Activated CD4-positive, alpha-beta memory T cell treated with anti-CD3 and anti-CD28 coated beads, Interleukin-2, amount 10 ng/mL, durations not matched to agents 7 days and 5 days (primary cell): ENCODE measurements at regions not wholly inside any gene's neighbourhood (a gene's known extent, or its start where the extent isn't known, plus 50 kb on each side); places are given as distances from the start of the nearest gene placed in this dataset.
"Not testable (repeated sequence)": the region's sequence is repeated elsewhere in the genome, so short reads cannot be mapped to it uniquely, and the experiment has no call there.

Experiments
- CTCF ChIA-PET: fragments of 350-600 bp; sonication (Branson Sonifier 250); formaldehyde crosslinking; loops from one replicate; lab custom pipeline; 2021; ENCODE audit warnings: antibody characterized with exemption, inconsistent platforms; lab: Charles Lee
- POLR2A ChIA-PET: fragments of 350-600 bp; sonication (Branson Sonifier 250); formaldehyde crosslinking; loops from one replicate; lab custom pipeline; 2021; ENCODE audit warnings: antibody characterized with exemption; lab: Charles Lee
- DNase-seq: peaks from one replicate; pipeline ENCODE4 v3.0.0-alpha.2; 2020
- H3K27ac Mint-ChIP-seq: one replicate; pipeline ENCODE4 v1.8.0; 2021; ENCODE audit warnings: mild to moderate bottlenecking, mixed read lengths
- H3K27me3 Mint-ChIP-seq: one replicate; pipeline ENCODE4 v1.8.0; 2021; ENCODE audit warnings: mixed read lengths
- H3K36me3 Mint-ChIP-seq: one replicate; pipeline ENCODE4 v1.8.0; 2021; ENCODE audit warnings: low read depth, mixed read lengths
- H3K4me1 Mint-ChIP-seq: one replicate; pipeline ENCODE4 v1.8.0; 2021; ENCODE audit warnings: mixed read lengths
- H3K4me3 Mint-ChIP-seq: one replicate; pipeline ENCODE4 v1.8.0; 2021; ENCODE audit warnings: mild to moderate bottlenecking, mixed read lengths
- H3K9me3 Mint-ChIP-seq: one replicate; pipeline ENCODE4 v1.8.0; 2021; ENCODE audit warnings: mixed read lengths

GRCh38 chr3:157914882-157915281 is 191.3 kb downstream of the SHOX2 start:
- CTCF ChIA-PET, result no interaction called here
- no peaks in the 10 kb centered on the region for H3K4me1 Mint-ChIP-seq

GRCh38 chr3:157913741-157914150 is 192.5 kb downstream of the SHOX2 start:
- CTCF ChIA-PET, result no interaction called here

More at GRCh38 chr3:157914882-157915281, 191.3 kb downstream of the SHOX2 start:
- no peak overlapping the region for H3K27ac Mint-ChIP-seq
- H3K27me3 Mint-ChIP-seq, result no peaks in the 10 kb centered on the region
- DNase-seq, result no peak
- POLR2A ChIA-PET, result no interaction called here
- no peaks in the 10 kb centered on the region for H3K9me3 Mint-ChIP-seq
- no peaks in the 10 kb centered on the region for H3K36me3 Mint-ChIP-seq
- no peak overlapping the region for H3K4me3 Mint-ChIP-seq

GRCh38 chr3:157912514-157913451 is 193.4 kb downstream of the SHOX2 start:
- POLR2A ChIA-PET, result no interaction called here
- H3K36me3 Mint-ChIP-seq, result no peaks in the 10 kb centered on the region
- no peaks in the 10 kb centered on the region for H3K27me3 Mint-ChIP-seq
- CTCF ChIA-PET, result no interaction called here
- no peaks in the 10 kb centered on the region for H3K4me1 Mint-ChIP-seq
- H3K9me3 Mint-ChIP-seq, result no peaks in the 10 kb centered on the region
- no peak for DNase-seq
- no peak overlapping the region for H3K4me3 Mint-ChIP-seq
- no peak overlapping the region for H3K27ac Mint-ChIP-seq

More at GRCh38 chr3:157913741-157914150, 192.5 kb downstream of the SHOX2 start:
- H3K36me3 Mint-ChIP-seq, result no peaks in the 10 kb centered on the region
- no peaks in the 10 kb centered on the region for H3K27me3 Mint-ChIP-seq
- H3K9me3 Mint-ChIP-seq, result no peaks in the 10 kb centered on the region
- H3K27ac Mint-ChIP-seq, result no peak overlapping the region
- DNase-seq, result no peak
- H3K4me1 Mint-ChIP-seq, result no peaks in the 10 kb centered on the region
- POLR2A ChIA-PET, result no interaction called here
- no peak overlapping the region for H3K4me3 Mint-ChIP-seq

- no peak overlapping the region for H3K4me3 Mint-ChIP-seq
- DNase-seq, result no peak
- CTCF ChIA-PET, result no interaction called here
- H3K4me1 Mint-ChIP-seq, result no peaks in the 10 kb centered on the region
- H3K36me3 Mint-ChIP-seq, result no peaks in the 10 kb centered on the region
- H3K27ac Mint-ChIP-seq, result no peak overlapping the region
- H3K9me3 Mint-ChIP-seq, result peaks cover 3% of the 10 kb centered on the region
- POLR2A ChIA-PET, result no interaction called here
- H3K27me3 Mint-ChIP-seq, result no peaks in the 10 kb centered on the region
Observed at GRCh38 chr3:157906627-157907026, 199.6 kb downstream of the SHOX2 start.

- no peak overlapping the region for H3K4me3 Mint-ChIP-seq
- peaks cover 3% of the 10 kb centered on the region for H3K9me3 Mint-ChIP-seq
Observed at GRCh38 chr3:157905885-157906284, 200.3 kb downstream of the SHOX2 start.

GRCh38 chr3:157902680-157903079 is 203.5 kb downstream of the SHOX2 start:
- H3K4me3 Mint-ChIP-seq, H3K36me3 Mint-ChIP-seq, H3K4me1 Mint-ChIP-seq, H3K27me3 Mint-ChIP-seq, H3K9me3 Mint-ChIP-seq, H3K27ac Mint-ChIP-seq, POLR2A ChIA-PET, CTCF ChIA-PET, DNase-seq: not testable (repeated sequence)

More at GRCh38 chr3:157905885-157906284, 200.3 kb downstream of the SHOX2 start:
- no peaks in the 10 kb centered on the region for H3K27me3 Mint-ChIP-seq
- ChIA-PET CTCF (no interaction called here), POLR2A (no interaction called here)
- no peaks in the 10 kb centered on the region for H3K36me3 Mint-ChIP-seq
- DNase-seq, result no peak
- no peak overlapping the region for H3K27ac Mint-ChIP-seq
- H3K4me1 Mint-ChIP-seq, result no peaks in the 10 kb centered on the region

- Mint-ChIP-seq H3K9me3 (no peaks in the 10 kb centered on the region), H3K4me3 (no peak overlapping the region), H3K36me3 (no peaks in the 10 kb centered on the region), H3K27me3 (no peaks in the 10 kb centered on the region), H3K27ac (no peak overlapping the region), H3K4me1 (no peaks in the 10 kb centered on the region)
- DNase-seq, result no peak
- POLR2A ChIA-PET, result no interaction called here
- CTCF ChIA-PET, result no interaction called here
Observed at GRCh38 chr3:157888040-157888439, 218.2 kb downstream of the SHOX2 start.

- Mint-ChIP-seq H3K4me1 (no peaks in the 10 kb centered on the region), H3K9me3 (peaks cover 7% of the 10 kb centered on the region), H3K27me3 (no peaks in the 10 kb centered on the region), H3K27ac (no peak overlapping the region), H3K4me3 (no peak overlapping the region), H3K36me3 (no peaks in the 10 kb centered on the region)
- CTCF ChIA-PET, result interaction anchor here (0.8 kb wide), 1 partner anchor 11 kb away, joined by 3 read pairs; no protein-coding TSS in a partner anchor
- POLR2A ChIA-PET, result no interaction called here
- DNase-seq, result no peak
Observed at GRCh38 chr3:157876556-157876955, 229.7 kb downstream of the SHOX2 start.

- no peak overlapping the region for H3K4me3 Mint-ChIP-seq
- H3K36me3 Mint-ChIP-seq, result no peaks in the 10 kb centered on the region
- ChIA-PET POLR2A (no interaction called here), CTCF (no interaction called here)
- no peaks in the 10 kb centered on the region for H3K27me3 Mint-ChIP-seq
- H3K27ac Mint-ChIP-seq, result no peak overlapping the region
- H3K4me1 Mint-ChIP-seq, result no peaks in the 10 kb centered on the region
- no peaks in the 10 kb centered on the region for H3K9me3 Mint-ChIP-seq
- DNase-seq, result no peak
Observed at GRCh38 chr3:157872902-157873301, 233.3 kb downstream of the SHOX2 start.

- DNase-seq, result no peak
- H3K4me1 Mint-ChIP-seq, result no peaks in the 10 kb centered on the region
- no peaks in the 10 kb centered on the region for H3K27me3 Mint-ChIP-seq
- H3K4me3 Mint-ChIP-seq, result no peak overlapping the region
- CTCF ChIA-PET, result no interaction called here
- no peaks in the 10 kb centered on the region for H3K9me3 Mint-ChIP-seq
- no peaks in the 10 kb centered on the region for H3K36me3 Mint-ChIP-seq
- H3K27ac Mint-ChIP-seq, result no peak overlapping the region
- POLR2A ChIA-PET, result no interaction called here
Observed at GRCh38 chr3:157871838-157872460, 234.3 kb downstream of the SHOX2 start.

- Mint-ChIP-seq H3K4me3 (no peak overlapping the region), H3K36me3 (no peaks in the 10 kb centered on the region), H3K9me3 (no peaks in the 10 kb centered on the region), H3K27me3 (no peaks in the 10 kb centered on the region), H3K27ac (no peak overlapping the region), H3K4me1 (no peaks in the 10 kb centered on the region)
- no peak for DNase-seq
- CTCF ChIA-PET, result no interaction called here
- POLR2A ChIA-PET, result no interaction called here
Observed at GRCh38 chr3:157871248-157871647, 235.0 kb downstream of the SHOX2 start.

GRCh38 chr3:157868946-157869345 is 237.3 kb downstream of the SHOX2 start:
- CTCF ChIA-PET, result no interaction called here
- Mint-ChIP-seq H3K4me3 (no peak overlapping the region), H3K36me3 (no peaks in the 10 kb centered on the region), H3K27me3 (no peaks in the 10 kb centered on the region), H3K27ac (no peak overlapping the region), H3K4me1 (no peaks in the 10 kb centered on the region), H3K9me3 (no peaks in the 10 kb centered on the region)
- DNase-seq, result no peak
- POLR2A ChIA-PET, result no interaction called here

- Mint-ChIP-seq H3K4me1 (no peaks in the 10 kb centered on the region), H3K9me3 (no peaks in the 10 kb centered on the region), H3K4me3 (no peak overlapping the region), H3K27me3 (no peaks in the 10 kb centered on the region), H3K27ac (no peak overlapping the region), H3K36me3 (no peaks in the 10 kb centered on the region)
- ChIA-PET POLR2A (no interaction called here), CTCF (no interaction called here)
- no peak for DNase-seq
Observed at GRCh38 chr3:157868196-157868595, 238.0 kb downstream of the SHOX2 start.
